GM12873 (cell line): ENCODE measurements at regions not wholly inside any gene's neighbourhood (a gene's known extent, or its start where the extent isn't known, plus 50 kb on each side); places are given as distances from the start of the nearest gene placed in this dataset.

Source experiments
- TF ChIP-seq, protein P1 (sequence below): IDR thresholded peaks from 2 replicates; pipeline ENCODE4 v1.5.1; 2012; ENCODE audit warnings: low read depth, mild to moderate bottlenecking, moderate library complexity, low read length, control low read depth; ENCODE audit not compliant: insufficient read depth; ENCODE audit errors: missing control alignments

DNA sequence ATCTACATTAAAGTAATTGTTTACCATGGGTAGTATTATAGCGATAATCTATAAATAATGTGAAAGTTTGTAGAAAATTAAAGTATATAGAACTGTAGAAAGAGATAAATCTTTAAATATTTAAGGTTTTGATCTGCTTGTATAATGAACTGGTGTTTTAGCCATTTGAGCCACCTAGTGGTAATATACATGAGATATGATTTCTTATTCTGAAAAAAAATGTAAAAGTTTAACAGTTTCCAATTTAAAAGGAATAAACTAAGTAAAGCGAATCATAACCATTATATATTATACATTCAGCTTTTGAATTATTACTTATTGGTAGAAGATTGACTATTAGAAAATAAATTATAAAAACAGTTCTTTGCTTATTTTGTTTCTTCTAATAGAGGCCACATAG is 91.2 kb downstream of the OTUD1 start:
- TF ChIP-seq, protein P1, sequence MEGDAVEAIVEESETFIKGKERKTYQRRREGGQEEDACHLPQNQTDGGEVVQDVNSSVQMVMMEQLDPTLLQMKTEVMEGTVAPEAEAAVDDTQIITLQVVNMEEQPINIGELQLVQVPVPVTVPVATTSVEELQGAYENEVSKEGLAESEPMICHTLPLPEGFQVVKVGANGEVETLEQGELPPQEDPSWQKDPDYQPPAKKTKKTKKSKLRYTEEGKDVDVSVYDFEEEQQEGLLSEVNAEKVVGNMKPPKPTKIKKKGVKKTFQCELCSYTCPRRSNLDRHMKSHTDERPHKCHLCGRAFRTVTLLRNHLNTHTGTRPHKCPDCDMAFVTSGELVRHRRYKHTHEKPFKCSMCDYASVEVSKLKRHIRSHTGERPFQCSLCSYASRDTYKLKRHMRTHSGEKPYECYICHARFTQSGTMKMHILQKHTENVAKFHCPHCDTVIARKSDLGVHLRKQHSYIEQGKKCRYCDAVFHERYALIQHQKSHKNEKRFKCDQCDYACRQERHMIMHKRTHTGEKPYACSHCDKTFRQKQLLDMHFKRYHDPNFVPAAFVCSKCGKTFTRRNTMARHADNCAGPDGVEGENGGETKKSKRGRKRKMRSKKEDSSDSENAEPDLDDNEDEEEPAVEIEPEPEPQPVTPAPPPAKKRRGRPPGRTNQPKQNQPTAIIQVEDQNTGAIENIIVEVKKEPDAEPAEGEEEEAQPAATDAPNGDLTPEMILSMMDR = peak; percentile 3

DNA sequence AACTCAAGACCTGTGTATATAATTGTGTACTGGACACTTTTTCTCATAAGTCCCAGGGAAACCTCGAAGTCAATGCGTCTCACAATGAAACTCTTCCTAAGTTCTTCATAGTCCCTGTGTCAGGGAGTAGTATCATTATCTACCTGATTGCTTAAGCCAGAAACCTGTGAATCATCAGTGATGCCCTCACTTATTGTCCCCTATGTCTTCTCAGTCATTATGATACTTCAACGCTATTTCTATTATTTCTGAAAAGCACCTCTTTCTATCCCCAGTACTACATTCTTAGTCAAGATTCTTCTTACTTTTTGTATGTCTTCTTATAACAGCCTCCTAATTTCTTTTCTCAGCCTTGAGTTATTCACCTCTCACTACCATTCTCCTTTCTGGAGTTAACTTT is 94.3 kb downstream of the OTUD1 start:
- TF ChIP-seq, protein P1 = no peak

DNA sequence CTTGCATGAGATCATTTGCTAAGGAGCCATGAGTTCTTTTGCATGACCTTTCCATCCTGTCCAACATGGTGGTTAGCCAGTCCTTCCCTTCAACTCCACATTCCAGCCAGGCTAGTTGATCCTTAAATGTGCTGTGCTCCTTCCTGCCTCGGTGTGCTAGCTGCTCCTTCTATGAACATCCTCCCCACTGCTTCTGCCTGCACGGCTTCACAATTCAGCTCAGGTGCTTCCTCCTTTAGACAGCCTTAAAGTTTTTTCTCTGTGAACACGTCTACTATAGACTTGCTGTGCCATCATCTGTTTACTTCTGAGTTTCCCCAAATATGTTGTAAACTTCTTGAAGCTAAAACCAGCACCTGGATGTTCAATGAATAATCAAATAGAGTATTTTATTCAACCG is 95.5 kb downstream of the OTUD1 start:
- TF ChIP-seq, protein P1 = no peak

DNA sequence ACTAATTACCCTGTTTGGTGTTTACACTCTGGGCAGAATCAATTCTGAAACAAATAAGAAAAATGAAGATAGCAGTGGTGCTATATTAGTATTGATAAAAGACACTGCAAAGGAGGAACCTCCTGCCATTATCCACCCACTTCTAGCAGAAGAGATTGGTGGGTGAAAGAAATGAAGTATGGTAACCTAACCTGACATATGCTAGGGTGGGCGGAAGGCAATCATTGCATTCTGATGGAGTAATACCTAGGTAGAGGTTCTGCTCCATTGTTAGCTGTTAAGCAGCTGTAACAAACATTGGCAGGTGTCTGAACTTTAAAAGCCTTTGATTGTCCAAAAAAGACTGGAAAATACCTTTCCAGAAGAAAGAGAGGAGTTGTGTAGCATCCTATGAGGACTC is 95.9 kb downstream of the OTUD1 start:
- TF ChIP-seq, protein P1 = no peak

DNA sequence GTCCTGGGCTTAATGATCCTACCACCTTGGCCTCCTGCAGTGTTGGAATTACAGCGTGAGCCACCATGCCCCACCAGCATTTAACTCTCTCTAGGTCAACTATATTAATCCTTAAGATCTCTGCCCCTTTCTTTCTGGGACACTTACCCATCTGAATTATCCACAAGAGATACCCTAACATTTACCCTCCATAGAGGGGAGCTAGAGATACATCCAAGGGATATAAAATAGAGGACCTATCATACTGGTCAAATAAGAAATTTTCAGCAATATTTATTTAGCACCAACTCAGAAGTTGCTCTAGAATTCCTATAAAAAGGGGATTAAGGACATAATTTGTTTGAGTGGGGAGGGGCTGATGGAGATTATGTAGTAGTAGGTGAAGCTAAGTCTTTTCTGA is 96.5 kb downstream of the OTUD1 start:
- TF ChIP-seq, protein P1 = no peak

- TF ChIP-seq, protein P1 = no peak
Observed at GRCh38 chr10:23538968-23539367, 100.1 kb downstream of the OTUD1 start.

GRCh38 chr10:23540401-23541030 is 101.6 kb downstream of the OTUD1 start:
- TF ChIP-seq, protein P1 = no peak
